ENCODE measurements at regions not wholly inside any gene's neighbourhood (a gene's known extent, or its start where the extent isn't known, plus 50 kb on each side); places are given as distances from the start of the nearest gene placed in this dataset.

GRCh38 chr10:105597312-105597711, 956.2 kb downstream of the SORCS3 start:
- DNase-seq (ENCODE audit: low spot score): no peak
- in situ Hi-C loops (cut with MboI; ENCODE audit: low pct_unique_long_range_greater_than_20kb, low sequenced_read_pairs, unreplicated experiment): no loop called here
- no peak for TF ChIP-seq CTCF (IDR thresholded peaks at IDR 0.05; ENCODE audit: extremely low read depth, insufficient read depth, missing control alignments)

GRCh38 chr10:105596749-105597148, 955.7 kb downstream of the SORCS3 start:
- in situ Hi-C loops (cut with MboI; ENCODE audit: low pct_unique_long_range_greater_than_20kb, low sequenced_read_pairs, unreplicated experiment): no loop called here
- no peak for TF ChIP-seq CTCF (IDR thresholded peaks at IDR 0.05; ENCODE audit: extremely low read depth, insufficient read depth, missing control alignments)
- no peak for DNase-seq (ENCODE audit: low spot score)

GRCh38 chr10:105594296-105594695, 953.2 kb downstream of the SORCS3 start:
- TF ChIP-seq CTCF (IDR thresholded peaks at IDR 0.05; ENCODE audit: extremely low read depth, insufficient read depth, missing control alignments): no peak
- no peak for DNase-seq (ENCODE audit: low spot score)
- in situ Hi-C loops (cut with MboI; ENCODE audit: low pct_unique_long_range_greater_than_20kb, low sequenced_read_pairs, unreplicated experiment): no loop called here

- TF ChIP-seq CTCF (IDR thresholded peaks at IDR 0.05; ENCODE audit: extremely low read depth, insufficient read depth, missing control alignments): no peak
- in situ Hi-C loops (cut with MboI; ENCODE audit: low pct_unique_long_range_greater_than_20kb, low sequenced_read_pairs, unreplicated experiment): no loop called here
- DNase-seq (ENCODE audit: low spot score): no peak
Observed at GRCh38 chr10:105592468-105592867, 951.4 kb downstream of the SORCS3 start.

- no peak for DNase-seq (ENCODE audit: low spot score)
- in situ Hi-C loops (cut with MboI; ENCODE audit: low pct_unique_long_range_greater_than_20kb, low sequenced_read_pairs, unreplicated experiment): no loop called here
- no peak for TF ChIP-seq CTCF (IDR thresholded peaks at IDR 0.05; ENCODE audit: extremely low read depth, insufficient read depth, missing control alignments)
Observed at GRCh38 chr10:105586451-105587098, 945.5 kb downstream of the SORCS3 start.

- TF ChIP-seq CTCF (IDR thresholded peaks at IDR 0.05; ENCODE audit: extremely low read depth, insufficient read depth, missing control alignments): no peak
- DNase-seq (ENCODE audit: low spot score): no peak
- in situ Hi-C loops (cut with MboI; ENCODE audit: low pct_unique_long_range_greater_than_20kb, low sequenced_read_pairs, unreplicated experiment): no loop called here
Observed at GRCh38 chr10:105585753-105586152, 944.7 kb downstream of the SORCS3 start.

Data from GM13977 (cell line).